Gastrocnemius medialis (tissue), 4 donors: ENCODE measurements at regions not wholly inside any gene's neighbourhood (a gene's known extent, or its start where the extent isn't known, plus 50 kb on each side); places are given as distances from the start of the nearest gene placed in this dataset.

Experiments used
- POLR2A ChIP-seq, 2 donors: fragments of 450-650 bp; IDR thresholded peaks; one replicate each; pipeline ENCODE4 v1.6.1; 2017; ENCODE audit warnings: antibody characterized with exemption in 2 of 2, mild to moderate bottlenecking in 2 of 2, moderate library complexity in 2 of 2
- TF ChIP-seq, protein P1 (sequence below), 5 experiments: fragments of 450-650 bp in 3 of 5; fragments of 200-600 bp in 2 of 5; sonication (generic) in 2 of 5; IDR thresholded peaks in 4 of 5; conservative IDR thresholded peaks in 1 of 5; 1 replicate in 4 of 5; 2 replicates in 1 of 5; pipeline ENCODE4 v1.5.1; 2016 to 2019; ENCODE audit warnings: antibody characterized with exemption in 5 of 5, mild to moderate bottlenecking in 3 of 5, moderate library complexity in 3 of 5

GRCh38 chr4:1459722-1460511 is 53.7 kb upstream of the NKX1-1 start:
- no peak for TF ChIP-seq POLR2A (IDR thresholded peaks at IDR 0.05)
- TF ChIP-seq, protein P1, sequence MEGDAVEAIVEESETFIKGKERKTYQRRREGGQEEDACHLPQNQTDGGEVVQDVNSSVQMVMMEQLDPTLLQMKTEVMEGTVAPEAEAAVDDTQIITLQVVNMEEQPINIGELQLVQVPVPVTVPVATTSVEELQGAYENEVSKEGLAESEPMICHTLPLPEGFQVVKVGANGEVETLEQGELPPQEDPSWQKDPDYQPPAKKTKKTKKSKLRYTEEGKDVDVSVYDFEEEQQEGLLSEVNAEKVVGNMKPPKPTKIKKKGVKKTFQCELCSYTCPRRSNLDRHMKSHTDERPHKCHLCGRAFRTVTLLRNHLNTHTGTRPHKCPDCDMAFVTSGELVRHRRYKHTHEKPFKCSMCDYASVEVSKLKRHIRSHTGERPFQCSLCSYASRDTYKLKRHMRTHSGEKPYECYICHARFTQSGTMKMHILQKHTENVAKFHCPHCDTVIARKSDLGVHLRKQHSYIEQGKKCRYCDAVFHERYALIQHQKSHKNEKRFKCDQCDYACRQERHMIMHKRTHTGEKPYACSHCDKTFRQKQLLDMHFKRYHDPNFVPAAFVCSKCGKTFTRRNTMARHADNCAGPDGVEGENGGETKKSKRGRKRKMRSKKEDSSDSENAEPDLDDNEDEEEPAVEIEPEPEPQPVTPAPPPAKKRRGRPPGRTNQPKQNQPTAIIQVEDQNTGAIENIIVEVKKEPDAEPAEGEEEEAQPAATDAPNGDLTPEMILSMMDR (IDR thresholded peaks at IDR 0.05 in 4 of 5, conservative IDR thresholded peaks at IDR 0.05 in 1 of 5): no peak
